ENCODE measurements at regions not wholly inside any gene's neighbourhood (a gene's known extent, or its start where the extent isn't known, plus 50 kb on each side); places are given as distances from the start of the nearest gene placed in this dataset.
A peak's percentile ranks its signal among the peaks of the same experiment; 100 is the strongest.

DNA sequence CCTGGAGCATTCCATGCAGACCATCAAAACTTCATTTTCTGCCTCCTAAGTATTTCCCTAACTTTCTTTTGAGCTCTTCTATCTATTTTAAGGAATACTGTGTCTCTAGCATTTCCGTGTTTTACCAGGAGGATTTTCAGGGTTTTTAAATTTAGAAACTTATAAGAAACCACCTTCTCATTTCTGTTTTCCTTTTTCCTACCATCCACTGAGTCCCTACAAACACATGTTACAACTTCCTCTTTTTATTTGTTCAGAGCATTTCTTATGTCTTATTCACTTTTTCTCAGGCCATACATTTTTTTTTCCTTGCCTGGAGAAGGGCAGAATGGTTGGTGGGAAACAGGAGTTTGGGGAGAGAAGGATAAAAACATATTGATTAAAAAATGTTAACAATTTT, 130.0 kb upstream of the BMP5 start:
- no peak for DNase-seq

GRCh38 chr6:56004426-56004825, 129.0 kb upstream of the BMP5 start:
- no peak for DNase-seq

GRCh38 chr6:56003616-56004015, 128.2 kb upstream of the BMP5 start:
- no peak for DNase-seq

GRCh38 chr6:56002336-56002735, 126.9 kb upstream of the BMP5 start:
- no peak for DNase-seq

DNA sequence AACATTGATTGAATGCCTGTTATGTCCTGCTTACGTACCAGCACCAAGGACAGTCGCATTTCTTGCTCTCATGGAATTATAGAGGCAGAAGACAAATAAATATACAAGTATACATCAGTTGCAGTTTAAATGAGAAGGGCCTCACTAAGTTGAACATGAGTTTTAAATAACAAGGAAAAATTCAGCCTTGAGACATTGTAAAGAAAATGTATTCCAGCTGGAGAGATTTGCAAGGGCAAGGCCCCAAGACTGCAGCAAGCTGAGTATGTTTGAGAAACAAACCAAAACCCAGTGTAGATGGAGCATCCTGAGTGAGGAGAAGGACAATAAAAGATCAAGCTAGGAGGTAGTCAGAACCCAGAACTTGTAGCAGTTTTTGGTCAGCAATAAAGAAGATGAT, 123.2 kb upstream of the BMP5 start:
- DNase-seq: no peak

- DNase-seq: no peak
These were observed 122.0 kb upstream of the BMP5 start for GRCh38 chr6:55997223-55997874.

DNA sequence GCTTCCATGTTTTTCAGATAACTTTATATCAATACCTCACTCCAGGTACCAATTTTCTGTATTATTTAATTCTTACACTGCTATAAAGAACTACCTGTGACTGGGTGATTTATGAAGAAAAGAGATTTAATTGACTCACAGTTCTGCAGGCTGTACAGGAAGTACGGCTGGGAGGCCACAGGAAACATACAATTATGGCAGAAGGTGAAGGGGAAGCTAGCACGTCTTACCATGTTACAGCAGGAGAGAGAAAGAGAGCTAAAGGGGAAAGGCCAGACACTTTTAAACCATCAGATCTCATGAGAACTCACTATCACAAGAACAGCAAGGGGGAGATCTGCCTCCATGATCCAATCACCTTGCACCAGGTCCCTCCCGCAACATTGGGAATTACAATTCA, 119.1 kb upstream of the BMP5 start:
- no peak for DNase-seq

GRCh38 chr6:55993418-55993817, 118.0 kb upstream of the BMP5 start:
- DNase-seq: no peak

GRCh38 chr6:55992546-55992945, 117.2 kb upstream of the BMP5 start:
- DNase-seq: no peak

- no peak for DNase-seq
These were observed 109.9 kb upstream of the BMP5 start for GRCh38 chr6:55985309-55985708.

GRCh38 chr6:55983861-55984260, 108.5 kb upstream of the BMP5 start:
- no peak for DNase-seq

DNA sequence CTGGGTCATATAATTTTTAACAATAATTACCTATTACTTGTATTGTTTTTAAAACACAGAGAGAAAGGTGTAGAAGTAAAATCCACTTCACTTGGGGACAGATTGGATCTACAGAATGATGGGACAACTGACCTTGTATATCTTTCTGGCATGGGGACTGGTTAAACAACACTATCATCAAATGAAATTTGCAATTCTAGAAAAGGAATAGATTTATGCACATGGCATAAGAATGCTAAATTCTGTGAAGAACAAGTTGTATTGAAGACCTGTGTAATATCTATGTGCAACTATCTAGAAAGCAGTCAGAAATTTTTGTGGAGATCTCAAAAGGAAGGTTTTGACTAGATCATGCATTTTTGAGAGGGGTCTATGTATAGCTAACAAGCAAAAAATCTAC, 106.3 kb upstream of the BMP5 start:
- no peak for DNase-seq

- DNase-seq: peak; percentile 49
These were observed 105.3 kb upstream of the BMP5 start for GRCh38 chr6:55980627-55981211.

DNA sequence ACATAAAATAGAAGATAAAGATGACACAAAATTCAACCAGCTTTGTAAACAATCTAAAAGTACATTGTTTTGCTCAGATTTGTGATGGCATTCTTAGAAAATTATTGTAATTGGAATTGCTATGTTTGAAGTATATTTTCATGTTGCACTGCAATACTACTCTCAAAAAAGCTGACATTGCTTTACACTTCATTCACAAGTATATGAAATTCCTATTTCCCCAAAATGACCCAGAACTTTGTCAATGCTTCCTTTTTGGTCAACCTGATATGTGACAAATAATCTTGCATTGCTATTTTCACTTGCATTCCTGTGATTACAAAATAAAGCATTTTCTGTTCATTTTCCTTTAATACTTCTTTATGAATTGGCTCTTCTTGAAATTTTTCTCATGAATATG, 104.1 kb upstream of the BMP5 start:
- DNase-seq: no peak

DNA sequence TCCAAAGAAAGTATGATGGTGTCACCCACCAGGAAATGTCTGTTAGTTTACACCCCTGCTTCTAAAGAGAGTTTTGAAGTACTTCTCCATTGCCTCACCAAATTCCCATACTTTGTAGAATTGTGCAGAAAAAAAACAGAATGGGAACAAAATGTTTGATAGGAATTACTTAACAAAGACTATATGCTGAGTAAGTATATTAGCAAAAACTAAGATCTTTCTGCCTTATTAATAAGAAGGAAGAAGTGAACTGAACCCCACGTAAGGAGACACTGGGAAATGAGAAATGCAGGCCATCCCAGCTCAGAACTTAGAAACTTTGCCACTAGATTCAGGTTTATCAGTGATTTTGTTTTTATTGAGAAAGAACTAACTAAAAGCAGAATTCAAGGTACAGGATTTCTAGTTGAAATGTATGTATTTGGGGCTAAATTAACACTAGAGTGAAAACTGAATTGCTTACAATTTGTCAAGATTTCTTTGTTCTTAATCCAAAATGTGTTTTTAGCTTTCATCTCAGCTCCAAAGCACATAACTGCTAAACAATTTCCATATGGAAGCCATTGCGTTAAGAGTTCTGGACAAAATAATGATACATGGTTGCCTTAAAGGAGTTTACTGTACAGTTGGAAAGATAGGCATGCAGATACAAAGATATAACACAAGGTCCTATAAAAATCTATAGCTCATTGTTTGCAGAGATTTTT, 102.7 kb upstream of the BMP5 start:
- no peak for DNase-seq

GRCh38 chr6:55974688-55975087, 99.3 kb upstream of the BMP5 start:
- no peak for DNase-seq

DNA sequence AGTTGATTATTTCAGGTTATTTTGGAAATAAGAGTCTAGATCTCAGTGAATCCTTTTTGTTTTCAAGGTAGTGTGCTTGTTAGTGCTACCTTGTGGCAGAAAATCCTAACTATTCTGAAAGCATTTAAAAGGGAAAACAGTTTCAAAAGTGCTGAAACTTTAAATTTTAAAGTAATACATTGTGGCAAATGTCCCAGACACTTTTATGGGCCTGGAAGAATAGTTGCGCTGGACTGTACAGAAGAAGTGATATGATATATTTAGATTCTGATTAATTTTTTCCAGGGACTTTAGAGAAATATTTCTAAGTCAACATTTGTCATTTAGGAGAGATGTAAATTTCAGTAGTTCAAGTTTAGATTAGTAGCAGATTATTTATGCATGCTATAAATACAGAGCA, 96.7 kb upstream of the BMP5 start:
- no peak for DNase-seq

DNA sequence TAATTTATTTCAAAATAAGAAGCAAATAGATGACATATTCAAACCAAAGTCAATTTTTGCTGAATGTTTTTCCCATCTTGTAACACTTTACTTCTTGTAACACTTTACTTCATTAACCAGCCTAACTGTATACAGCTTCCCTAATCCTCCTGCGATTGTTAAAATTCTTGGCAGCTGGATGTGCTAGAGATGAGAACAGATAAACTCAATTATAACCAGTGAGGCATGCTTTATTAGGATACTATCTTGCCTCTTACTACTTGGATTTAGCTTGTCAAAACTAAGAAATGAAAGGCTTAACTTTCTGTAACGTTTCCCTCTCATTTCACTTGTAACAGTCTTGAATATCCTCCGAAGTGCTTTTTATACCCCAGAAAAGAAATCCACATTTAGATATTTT, 94.1 kb upstream of the BMP5 start:
- no peak for DNase-seq

- no peak for DNase-seq
These were observed 93.5 kb upstream of the BMP5 start for GRCh38 chr6:55968926-55969325.

GRCh38 chr6:55964136-55964535, 88.7 kb upstream of the BMP5 start:
- no peak for DNase-seq

DNA sequence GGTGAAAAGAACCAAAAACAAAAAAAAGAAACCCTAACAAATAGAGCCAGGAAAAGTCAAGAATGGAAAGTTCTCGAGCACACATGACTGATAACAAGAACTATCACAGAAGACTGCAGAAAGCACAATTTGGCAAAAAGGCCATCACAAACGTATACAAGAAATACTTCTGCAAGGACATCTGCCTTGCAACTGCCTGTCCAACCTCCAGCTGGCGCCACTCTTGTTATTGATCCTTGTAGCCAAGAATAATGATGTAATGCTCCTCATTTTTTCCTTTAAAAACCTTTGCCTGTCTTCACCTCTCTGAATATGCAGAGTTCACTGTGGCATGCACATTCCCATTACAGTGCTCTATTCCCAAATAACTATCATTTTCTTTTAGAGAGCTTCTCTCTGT, 87.9 kb upstream of the BMP5 start:
- no peak for DNase-seq

DNA sequence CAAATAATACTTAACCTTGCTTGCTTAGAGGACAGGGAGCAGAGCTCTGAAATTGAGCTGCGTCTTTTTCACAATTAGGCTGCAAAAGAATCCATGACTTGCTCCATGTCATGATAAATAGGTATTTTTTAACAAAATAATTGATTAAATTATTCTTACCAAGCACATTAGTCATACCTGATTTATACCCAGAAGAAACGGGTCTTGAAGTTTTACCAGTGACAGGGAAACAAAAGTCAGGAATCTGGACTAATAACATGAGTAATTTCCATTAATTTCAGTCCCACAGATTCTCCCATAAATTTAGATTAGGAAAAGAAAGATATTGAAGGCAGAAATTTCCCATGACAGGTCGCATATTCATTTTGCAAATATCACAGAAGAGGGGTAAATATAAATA, 85.0 kb upstream of the BMP5 start:
- DNase-seq: no peak

DNA sequence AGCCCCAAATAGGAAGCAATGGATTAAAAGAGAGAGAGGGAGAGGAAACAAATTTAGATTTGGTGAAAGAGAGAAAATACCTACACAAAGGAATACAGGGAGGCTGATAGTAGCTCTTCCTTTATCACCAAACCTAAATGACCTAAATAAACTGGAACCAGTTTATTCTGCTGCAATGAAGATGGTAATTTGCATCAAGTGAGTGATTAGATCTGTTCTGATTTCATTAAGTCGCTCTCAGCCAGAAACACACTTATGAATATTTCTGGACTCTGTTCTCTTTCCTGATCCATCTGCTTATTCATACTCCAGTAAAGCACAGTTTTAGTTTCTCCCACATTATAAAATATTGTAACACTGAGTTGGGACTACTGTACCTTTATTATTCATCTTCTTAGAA, 83.4 kb upstream of the BMP5 start:
- DNase-seq: no peak

- no peak for DNase-seq
These were observed 82.6 kb upstream of the BMP5 start for GRCh38 chr6:55957961-55958422.

DNA sequence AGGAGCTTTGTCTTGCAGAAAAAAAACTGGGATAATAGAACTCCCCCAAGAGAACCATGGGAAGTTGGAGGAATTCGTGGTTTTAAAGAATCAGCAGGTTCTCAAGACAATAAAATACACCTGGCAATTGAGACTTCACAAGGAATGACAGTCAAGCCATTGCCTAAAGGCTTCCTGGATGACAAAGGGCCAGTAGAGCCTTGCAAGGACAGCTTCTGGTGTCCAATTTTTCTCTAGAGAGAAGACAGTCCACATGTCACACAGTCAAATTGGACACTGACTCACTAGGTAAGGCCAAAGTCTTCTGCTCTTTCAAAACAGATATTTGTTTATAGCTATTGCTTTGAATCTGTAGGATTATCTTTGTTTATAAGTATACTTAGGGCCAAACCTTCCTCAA, 80.3 kb upstream of the BMP5 start:
- DNase-seq: no peak
